Keratinocyte (primary cell): ENCODE measurements at regions not wholly inside any gene's neighbourhood (a gene's known extent, or its start where the extent isn't known, plus 50 kb on each side); places are given as distances from the start of the nearest gene placed in this dataset.

Experiments used
- CTCF ChIP-seq, 3 experiments: IDR thresholded peaks in 1 of 3; conservative IDR thresholded peaks in 1 of 3; optimal IDR thresholded peaks in 1 of 3; 2 replicates in 2 of 3; 3 replicates in 1 of 3; pipeline versions ENCODE3 to v1.5.1; 2011; ENCODE audit warnings: low read length in 3 of 3, mild to moderate bottlenecking in 3 of 3, moderate library complexity in 2 of 3, control low read depth in 1 of 3, inconsistent platforms in 1 of 3; ENCODE audit not compliant: insufficient read depth in 2 of 3; ENCODE audit errors: extremely low read depth in 1 of 3
- EZH2 ChIP-seq: IDR thresholded peaks from one replicate; pipeline ENCODE4 v1.6.1; 2012; ENCODE audit warnings: inconsistent platforms, mild to moderate bottlenecking, low read length, moderate library complexity

- TF ChIP-seq CTCF (optimal IDR thresholded peaks at IDR 0.05 in 1 of 3, IDR thresholded peaks at IDR 0.05 in 1 of 3, conservative IDR thresholded peaks at IDR 0.05 in 1 of 3; ENCODE audit: extremely low read depth in 1 of 3, insufficient read depth in 2 of 3, low read length in 3 of 3) (no peak), EZH2 (no peak)
Observed at GRCh38 chr18:39770399-39770798, 2184.6 kb upstream of the PIK3C3 start.
